ENCODE measurements at regions not wholly inside any gene's neighbourhood (a gene's known extent, or its start where the extent isn't known, plus 50 kb on each side); places are given as distances from the start of the nearest gene placed in this dataset.

DNA sequence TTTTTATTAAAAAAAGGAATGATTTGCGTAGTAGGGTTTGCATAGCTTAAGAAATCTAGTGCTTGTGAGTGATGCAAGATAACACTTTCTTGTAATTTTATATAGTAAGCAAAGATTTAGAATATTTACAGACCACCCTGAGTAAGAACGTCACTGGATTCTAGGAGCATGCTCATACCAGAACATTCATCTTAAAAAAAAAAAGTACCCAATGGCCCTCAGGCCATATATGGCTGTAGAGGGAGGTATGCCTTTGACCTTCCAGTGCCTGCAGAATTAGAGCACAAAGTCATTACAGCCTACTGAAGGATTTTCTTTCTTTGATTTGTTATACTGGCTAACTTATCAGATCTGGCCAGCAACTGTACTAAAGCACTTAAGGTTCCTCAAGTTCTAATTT lies 236.3 kb upstream of the GYPA start:
- ChIA-PET POLR2A (no interaction called here), CTCF (interaction anchor here (1.0 kb wide), 1 partner anchor 13 kb away, joined by 3 read pairs; no protein-coding TSS in a partner anchor)
- DNase-seq (ENCODE audit: extremely low spot score): no peak
- peak; percentile 27; the same call in 1 of the 2 replicates for TF ChIP-seq ZNF384 (IDR thresholded peaks at IDR 0.05)
- TF ChIP-seq BHLHE40 (IDR thresholded peaks at IDR 0.05; ENCODE audit: borderline replicate concordance): no peak

DNA sequence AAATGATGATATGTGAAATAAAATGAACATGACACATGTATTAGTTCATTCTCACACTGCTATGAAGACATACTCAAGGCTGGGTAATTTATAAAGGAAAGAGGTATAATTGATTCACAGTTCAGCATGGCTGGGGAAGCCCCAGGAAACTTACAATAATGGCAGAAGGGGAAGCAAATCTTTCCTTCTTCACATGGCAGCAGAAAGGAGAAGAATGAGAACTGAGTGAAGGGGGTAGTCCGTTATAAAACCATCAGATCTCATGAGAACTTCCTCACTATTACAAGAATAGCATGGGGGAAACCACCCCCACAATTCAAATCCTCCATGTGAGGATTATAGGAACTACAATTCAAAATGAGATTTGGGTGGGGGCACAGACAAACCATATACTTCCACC lies 243.9 kb upstream of the GYPA start:
- TF ChIP-seq NFRKB (IDR thresholded peaks at IDR 0.05): no peak
- no peak for TF ChIP-seq HDGF (IDR thresholded peaks at IDR 0.05; ENCODE audit: borderline replicate concordance)
- no peak for TF ChIP-seq FOXM1 (IDR thresholded peaks at IDR 0.05; ENCODE audit: borderline replicate concordance)
- TF ChIP-seq CTBP1 (IDR thresholded peaks at IDR 0.05; ENCODE audit: borderline replicate concordance): no peak
- no peak for TF ChIP-seq SP1 (IDR thresholded peaks at IDR 0.05)
- TF ChIP-seq ARNT (IDR thresholded peaks at IDR 0.05): no peak
- no peak for TF ChIP-seq BHLHE40 (IDR thresholded peaks at IDR 0.05; ENCODE audit: borderline replicate concordance)
- no peak for TF ChIP-seq SUZ12 (IDR thresholded peaks at IDR 0.05)
- TF ChIP-seq FOXA1 (IDR thresholded peaks at IDR 0.05): no peak
- no peak for TF ChIP-seq L3MBTL2 (conservative IDR thresholded peaks at IDR 0.05)
- no peak for TF ChIP-seq TARDBP (IDR thresholded peaks at IDR 0.05)
- TF ChIP-seq, protein P1, sequence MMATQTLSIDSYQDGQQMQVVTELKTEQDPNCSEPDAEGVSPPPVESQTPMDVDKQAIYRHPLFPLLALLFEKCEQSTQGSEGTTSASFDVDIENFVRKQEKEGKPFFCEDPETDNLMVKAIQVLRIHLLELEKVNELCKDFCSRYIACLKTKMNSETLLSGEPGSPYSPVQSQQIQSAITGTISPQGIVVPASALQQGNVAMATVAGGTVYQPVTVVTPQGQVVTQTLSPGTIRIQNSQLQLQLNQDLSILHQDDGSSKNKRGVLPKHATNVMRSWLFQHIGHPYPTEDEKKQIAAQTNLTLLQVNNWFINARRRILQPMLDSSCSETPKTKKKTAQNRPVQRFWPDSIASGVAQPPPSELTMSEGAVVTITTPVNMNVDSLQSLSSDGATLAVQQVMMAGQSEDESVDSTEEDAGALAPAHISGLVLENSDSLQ (IDR thresholded peaks at IDR 0.05): no peak
- no peak for TF ChIP-seq FOXK2 (IDR thresholded peaks at IDR 0.05)
- TF ChIP-seq ZNF384 (IDR thresholded peaks at IDR 0.05): no peak
- TF ChIP-seq LEF1 (IDR thresholded peaks at IDR 0.05; ENCODE audit: borderline replicate concordance): no peak
- TF ChIP-seq ELF4 (IDR thresholded peaks at IDR 0.05): no peak
- no peak for DNase-seq (ENCODE audit: extremely low spot score)
- ChIA-PET CTCF (no interaction called here), POLR2A (no interaction called here)

DNA sequence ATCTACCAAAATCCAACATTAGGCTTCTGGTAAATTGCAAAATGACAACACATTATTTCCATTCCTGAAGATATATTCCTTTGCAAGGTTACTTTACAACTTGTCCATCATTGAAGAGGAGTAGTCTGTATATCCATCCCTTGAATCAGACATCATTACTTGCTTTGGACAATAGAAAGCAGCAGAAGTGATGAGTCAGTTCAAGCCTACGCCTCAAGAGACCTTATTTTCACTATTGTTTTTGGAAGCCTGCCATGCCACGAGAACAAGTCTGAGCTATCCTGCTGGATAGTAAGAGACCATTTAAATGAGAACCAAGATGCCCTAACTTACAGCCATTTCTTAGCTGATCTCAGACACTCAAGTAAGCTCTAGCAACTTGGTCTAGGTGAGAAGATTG lies 246.0 kb upstream of the HHIP start:
- TF ChIP-seq FOXK2 (IDR thresholded peaks at IDR 0.05) (no peak), L3MBTL2 (conservative IDR thresholded peaks at IDR 0.05) (no peak), ZNF384 (IDR thresholded peaks at IDR 0.05) (no peak), FOXM1 (IDR thresholded peaks at IDR 0.05; ENCODE audit: borderline replicate concordance) (no peak), SP1 (IDR thresholded peaks at IDR 0.05) (no peak), ELF4 (IDR thresholded peaks at IDR 0.05) (no peak), CTBP1 (IDR thresholded peaks at IDR 0.05; ENCODE audit: borderline replicate concordance) (no peak), ARNT (IDR thresholded peaks at IDR 0.05) (no peak), NFRKB (IDR thresholded peaks at IDR 0.05) (no peak), FOXA1 (IDR thresholded peaks at IDR 0.05) (no peak), LEF1 (IDR thresholded peaks at IDR 0.05; ENCODE audit: borderline replicate concordance) (no peak), TARDBP (IDR thresholded peaks at IDR 0.05) (no peak), BHLHE40 (IDR thresholded peaks at IDR 0.05; ENCODE audit: borderline replicate concordance) (no peak), HDGF (IDR thresholded peaks at IDR 0.05; ENCODE audit: borderline replicate concordance) (no peak), SUZ12 (IDR thresholded peaks at IDR 0.05) (no peak)
- TF ChIP-seq, protein P1 (IDR thresholded peaks at IDR 0.05): no peak
- ChIA-PET CTCF (no interaction called here), POLR2A (no interaction called here)
- no peak for DNase-seq (ENCODE audit: extremely low spot score)

DNA sequence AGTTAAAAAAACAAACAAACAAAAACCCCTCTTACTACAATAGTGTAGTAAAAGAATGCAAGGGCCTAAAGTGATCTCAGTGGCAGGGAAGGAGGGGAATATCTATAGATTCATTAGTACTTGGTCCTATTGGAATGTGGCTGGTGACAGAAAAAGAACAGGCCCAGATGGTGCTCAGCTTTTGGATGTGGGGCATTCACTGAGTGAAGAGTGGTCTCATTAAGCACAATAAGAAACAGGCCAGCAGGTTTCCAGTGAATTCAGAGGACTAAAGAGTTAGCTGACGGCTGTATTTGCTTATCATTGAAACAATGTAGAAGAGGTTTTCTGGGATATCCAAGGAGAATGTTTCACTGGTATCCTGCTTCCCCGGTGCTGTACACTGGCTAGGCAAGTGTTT lies 243.8 kb upstream of the HHIP start:
- ChIA-PET CTCF (no interaction called here), POLR2A (no interaction called here)
- DNase-seq (ENCODE audit: extremely low spot score): no peak
- no peak for TF ChIP-seq HDGF (IDR thresholded peaks at IDR 0.05; ENCODE audit: borderline replicate concordance)
- no peak for TF ChIP-seq ELF4 (IDR thresholded peaks at IDR 0.05)
- TF ChIP-seq ZNF384 (IDR thresholded peaks at IDR 0.05): no peak
- TF ChIP-seq LEF1 (IDR thresholded peaks at IDR 0.05; ENCODE audit: borderline replicate concordance): no peak
- no peak for TF ChIP-seq FOXM1 (IDR thresholded peaks at IDR 0.05; ENCODE audit: borderline replicate concordance)

DNA sequence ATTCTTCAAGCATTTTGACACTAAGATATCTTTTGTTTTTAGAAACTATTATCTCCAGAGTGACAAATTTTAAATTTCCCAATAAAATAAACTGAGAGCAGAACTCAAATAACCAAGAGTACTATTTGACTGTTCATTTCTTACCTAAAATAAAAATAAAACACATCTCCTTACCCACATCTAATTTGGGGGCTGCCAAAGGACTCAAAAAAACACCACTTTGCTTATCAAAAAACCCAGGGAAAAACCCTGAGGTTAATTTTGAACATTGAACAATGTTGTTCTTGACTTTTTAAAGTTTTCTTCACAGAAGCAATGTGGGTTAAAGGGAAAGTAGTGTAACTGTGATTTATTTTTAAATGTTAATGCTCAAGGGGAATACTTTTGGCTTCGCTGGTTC lies 243.0 kb upstream of the HHIP start:
- ChIA-PET CTCF (no interaction called here), POLR2A (no interaction called here)
- DNase-seq (ENCODE audit: extremely low spot score): no peak
- TF ChIP-seq ELF4 (IDR thresholded peaks at IDR 0.05) (no peak), LEF1 (IDR thresholded peaks at IDR 0.05; ENCODE audit: borderline replicate concordance) (no peak), SUZ12 (IDR thresholded peaks at IDR 0.05) (no peak), HDGF (IDR thresholded peaks at IDR 0.05; ENCODE audit: borderline replicate concordance) (no peak), NFRKB (IDR thresholded peaks at IDR 0.05) (no peak), FOXA1 (IDR thresholded peaks at IDR 0.05) (no peak), TARDBP (IDR thresholded peaks at IDR 0.05) (no peak)

DNA sequence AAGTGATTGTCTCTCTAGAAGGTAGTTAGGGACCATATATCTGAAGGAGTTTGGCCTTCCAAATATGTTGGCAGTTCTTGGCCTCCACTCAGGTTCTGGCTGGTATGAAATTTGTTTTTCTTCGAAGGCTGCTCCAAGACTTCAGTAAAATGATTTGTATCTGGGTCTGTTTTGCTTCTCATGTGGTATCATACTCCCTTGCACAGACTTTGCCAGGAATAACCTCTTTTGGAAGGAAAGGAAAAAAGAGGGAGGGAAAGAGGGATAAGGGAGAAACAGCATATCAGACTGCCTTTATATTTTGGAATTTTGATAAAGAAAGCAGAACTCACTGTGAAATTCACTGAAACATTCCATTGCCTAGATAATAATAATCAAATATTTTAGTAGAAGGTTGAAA lies 242.1 kb upstream of the HHIP start:
- ChIA-PET POLR2A (no interaction called here), CTCF (no interaction called here)
- no peak for TF ChIP-seq ARNT (IDR thresholded peaks at IDR 0.05)
- no peak for TF ChIP-seq FOXK2 (IDR thresholded peaks at IDR 0.05)
- TF ChIP-seq LEF1 (IDR thresholded peaks at IDR 0.05; ENCODE audit: borderline replicate concordance): no peak
- TF ChIP-seq L3MBTL2 (conservative IDR thresholded peaks at IDR 0.05): no peak
- no peak for TF ChIP-seq CTBP1 (IDR thresholded peaks at IDR 0.05; ENCODE audit: borderline replicate concordance)
- TF ChIP-seq, protein P1 (IDR thresholded peaks at IDR 0.05): no peak
- TF ChIP-seq FOXA1 (IDR thresholded peaks at IDR 0.05): no peak
- TF ChIP-seq ELF4 (IDR thresholded peaks at IDR 0.05): no peak
- no peak for TF ChIP-seq ZNF384 (IDR thresholded peaks at IDR 0.05)
- DNase-seq (ENCODE audit: extremely low spot score): no peak

DNA sequence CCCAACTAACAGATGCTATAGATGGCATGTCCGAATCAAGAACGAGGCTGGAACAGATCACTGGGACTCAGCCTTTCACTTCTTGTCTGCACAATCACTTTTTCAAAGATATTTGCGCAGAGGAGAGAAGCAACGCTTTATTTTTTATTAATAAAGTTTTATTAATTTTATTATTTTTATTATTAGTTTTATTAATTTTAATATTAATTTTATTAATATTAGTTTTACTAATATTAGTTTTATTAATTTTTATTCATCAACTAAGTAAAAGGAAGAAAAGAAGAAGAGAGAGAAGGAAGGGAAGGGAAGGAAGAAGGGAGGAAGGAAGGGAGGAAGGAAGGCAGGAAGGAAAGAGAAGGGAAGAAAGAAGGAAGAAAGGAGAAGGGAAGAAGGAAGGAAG lies 236.4 kb upstream of the HHIP start:
- DNase-seq (ENCODE audit: extremely low spot score): no peak
- CTCF ChIA-PET: no interaction called here
- no peak for TF ChIP-seq FOXK2 (IDR thresholded peaks at IDR 0.05)
- TF ChIP-seq SP1 (IDR thresholded peaks at IDR 0.05): no peak
- no peak for TF ChIP-seq BHLHE40 (IDR thresholded peaks at IDR 0.05; ENCODE audit: borderline replicate concordance)
- no peak for TF ChIP-seq LEF1 (IDR thresholded peaks at IDR 0.05; ENCODE audit: borderline replicate concordance)
- TF ChIP-seq TARDBP (IDR thresholded peaks at IDR 0.05): no peak
- TF ChIP-seq SUZ12 (IDR thresholded peaks at IDR 0.05): no peak
- no peak for TF ChIP-seq L3MBTL2 (conservative IDR thresholded peaks at IDR 0.05)
- no peak for TF ChIP-seq CTBP1 (IDR thresholded peaks at IDR 0.05; ENCODE audit: borderline replicate concordance)
- no peak for TF ChIP-seq ZNF384 (IDR thresholded peaks at IDR 0.05)
- no peak for TF ChIP-seq FOXA1 (IDR thresholded peaks at IDR 0.05)
- TF ChIP-seq NFRKB (IDR thresholded peaks at IDR 0.05): no peak
- POLR2A ChIA-PET: no interaction called here

All from HEK293T (cell line).